ENCODE measurements at regions not wholly inside any gene's neighbourhood (a gene's known extent, or its start where the extent isn't known, plus 50 kb on each side); places are given as distances from the start of the nearest gene placed in this dataset.

GRCh38 chr11:70696076-70696475, 297.7 kb downstream of the CTTN start:
- Histone ChIP-seq H3K9me2 (ENCODE audit: insufficient read depth, low read length) (no peaks in the 10 kb centered on the region), H3K36me3 (ENCODE audit: insufficient read depth, low read length) (no peaks in the 10 kb centered on the region), H3K27ac (ENCODE audit: low read length) (no peak overlapping the region), H3K9ac (ENCODE audit: low read length) (no peak overlapping the region), H3K4me2 (ENCODE audit: low read length) (no peak overlapping the region), H3K9me3 (ENCODE audit: low read length) (no peaks in the 10 kb centered on the region), H4K20me1 (ENCODE audit: insufficient read depth) (no peaks in the 10 kb centered on the region), H3F3A (ENCODE audit: insufficient read depth, low read length, poor library complexity, severe bottlenecking) (no peaks in the 10 kb centered on the region), H3K4me3 (ENCODE audit: low read length) (no peak overlapping the region), H3K27me3 (ENCODE audit: insufficient read depth, low read depth, low read length) (no peaks in the 10 kb centered on the region), H2AFZ (ENCODE audit: low read depth, low read length) (no peak overlapping the region), H3K79me2 (replicated peaks; ENCODE audit: insufficient read depth, low read length) (no peaks in the 10 kb centered on the region)
- TF ChIP-seq POLR2AphosphoS5 (IDR thresholded peaks at IDR 0.05): no peak
- no peak for TF ChIP-seq MXI1 (conservative IDR thresholded peaks at IDR 0.05; ENCODE audit: poor library complexity, severe bottlenecking)
- TF ChIP-seq REST (IDR thresholded peaks at IDR 0.05; ENCODE audit: borderline replicate concordance): no peak
- no peak for TF ChIP-seq SMC3 (conservative IDR thresholded peaks at IDR 0.05; ENCODE audit: poor library complexity)
- no peak for TF ChIP-seq TAF1 (IDR thresholded peaks at IDR 0.05; ENCODE audit: low read depth)

GRCh38 chr11:70696564-70696963, 298.2 kb downstream of the CTTN start:
- Histone ChIP-seq H2AFZ (ENCODE audit: low read depth, low read length) (no peak overlapping the region), H3K36me3 (ENCODE audit: insufficient read depth, low read length) (no peaks in the 10 kb centered on the region), H3K27me3 (ENCODE audit: insufficient read depth, low read depth, low read length) (no peaks in the 10 kb centered on the region), H3K9me3 (ENCODE audit: low read length) (no peaks in the 10 kb centered on the region), H3K79me2 (replicated peaks; ENCODE audit: insufficient read depth, low read length) (no peaks in the 10 kb centered on the region), H4K20me1 (ENCODE audit: insufficient read depth) (no peaks in the 10 kb centered on the region), H3K9me2 (ENCODE audit: insufficient read depth, low read length) (no peaks in the 10 kb centered on the region), H3K9ac (ENCODE audit: low read length) (no peak overlapping the region), H3K4me2 (ENCODE audit: low read length) (no peak overlapping the region), H3K4me3 (ENCODE audit: low read length) (no peak overlapping the region), H3F3A (ENCODE audit: insufficient read depth, low read length, poor library complexity, severe bottlenecking) (no peaks in the 10 kb centered on the region), H3K27ac (ENCODE audit: low read length) (no peak overlapping the region)
- TF ChIP-seq RAD21 (conservative IDR thresholded peaks at IDR 0.05) (no peak), EZH2 (IDR thresholded peaks at IDR 0.05; ENCODE audit: borderline replicate concordance, insufficient read depth, low read length, poor library complexity, severe bottlenecking) (no peak), MXI1 (conservative IDR thresholded peaks at IDR 0.05; ENCODE audit: poor library complexity, severe bottlenecking) (no peak), REST (IDR thresholded peaks at IDR 0.05; ENCODE audit: borderline replicate concordance) (no peak), POLR2AphosphoS5 (IDR thresholded peaks at IDR 0.05) (no peak)

- Histone ChIP-seq H3K27ac (ENCODE audit: low read length) (no peak overlapping the region), H3K4me2 (ENCODE audit: low read length) (no peak overlapping the region), H4K20me1 (ENCODE audit: insufficient read depth) (no peaks in the 10 kb centered on the region), H3K79me2 (replicated peaks; ENCODE audit: insufficient read depth, low read length) (no peaks in the 10 kb centered on the region), H3K36me3 (ENCODE audit: insufficient read depth, low read length) (no peaks in the 10 kb centered on the region), H3K27me3 (ENCODE audit: insufficient read depth, low read depth, low read length) (no peaks in the 10 kb centered on the region), H3F3A (ENCODE audit: insufficient read depth, low read length, poor library complexity, severe bottlenecking) (no peaks in the 10 kb centered on the region), H3K4me3 (ENCODE audit: low read length) (no peak overlapping the region), H3K9ac (ENCODE audit: low read length) (no peak overlapping the region), H3K9me2 (ENCODE audit: insufficient read depth, low read length) (no peaks in the 10 kb centered on the region), H2AFZ (ENCODE audit: low read depth, low read length) (no peak overlapping the region), H3K9me3 (ENCODE audit: low read length) (no peaks in the 10 kb centered on the region)
- TF ChIP-seq POLR2AphosphoS5 (IDR thresholded peaks at IDR 0.05) (no peak), MXI1 (conservative IDR thresholded peaks at IDR 0.05; ENCODE audit: poor library complexity, severe bottlenecking) (no peak), CTCF (IDR thresholded peaks at IDR 0.05; ENCODE audit: poor library complexity, severe bottlenecking) (no peak), SMC3 (conservative IDR thresholded peaks at IDR 0.05; ENCODE audit: poor library complexity) (no peak), EZH2 (IDR thresholded peaks at IDR 0.05; ENCODE audit: borderline replicate concordance, insufficient read depth, low read length, poor library complexity, severe bottlenecking) (no peak), REST (IDR thresholded peaks at IDR 0.05; ENCODE audit: borderline replicate concordance) (no peak), TAF1 (IDR thresholded peaks at IDR 0.05; ENCODE audit: low read depth) (no peak), EP300 (conservative IDR thresholded peaks at IDR 0.05; ENCODE audit: poor library complexity, severe bottlenecking) (no peak), RAD21 (conservative IDR thresholded peaks at IDR 0.05) (no peak)
These were observed 299.4 kb downstream of the CTTN start for GRCh38 chr11:70697701-70698100.
